Lung microvascular endothelial cell (primary cell): ENCODE measurements at regions not wholly inside any gene's neighbourhood (a gene's known extent, or its start where the extent isn't known, plus 50 kb on each side); places are given as distances from the start of the nearest gene placed in this dataset.
"Not testable (repeated sequence)": the region's sequence is repeated elsewhere in the genome, so short reads cannot be mapped to it uniquely, and the experiment has no call there.

Experiments used
- DNase-seq, 2 donors: peaks; one replicate each; pipeline versions ENCODE4 v3.0.0 to v3.0.0-alpha.2; 2010; ENCODE audit warnings: low read depth in 2 of 2

DNA sequence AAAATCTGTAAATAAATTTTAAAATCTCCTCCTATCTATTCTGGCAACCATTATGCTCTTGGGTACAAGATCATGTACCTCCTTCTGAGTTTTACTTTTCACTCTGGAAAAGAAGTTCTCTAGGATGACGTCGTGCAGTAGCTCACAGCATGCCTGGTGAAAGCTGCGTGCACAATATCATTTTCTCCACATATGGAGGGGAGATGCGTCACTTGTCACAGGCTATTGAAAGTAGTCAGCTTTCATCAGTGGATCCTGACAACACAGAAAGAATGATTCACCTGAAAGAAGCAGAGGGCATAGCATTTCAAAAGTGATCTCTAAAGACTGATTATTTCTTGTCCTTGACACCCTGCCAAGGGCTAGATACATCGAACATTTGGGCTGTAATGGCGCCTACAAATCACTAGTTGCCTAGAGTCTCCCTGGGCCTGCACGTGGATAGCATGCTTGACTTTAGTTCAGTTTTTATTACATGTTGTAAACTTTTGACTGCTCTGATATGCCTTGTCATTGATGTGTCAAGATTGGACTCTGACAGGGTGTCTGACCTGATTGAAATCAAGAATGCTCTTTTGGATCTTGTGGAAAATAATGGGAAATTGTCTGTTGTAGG is 1365.6 kb downstream of the OLFM4 start:
- DNase-seq, result no peak

DNA sequence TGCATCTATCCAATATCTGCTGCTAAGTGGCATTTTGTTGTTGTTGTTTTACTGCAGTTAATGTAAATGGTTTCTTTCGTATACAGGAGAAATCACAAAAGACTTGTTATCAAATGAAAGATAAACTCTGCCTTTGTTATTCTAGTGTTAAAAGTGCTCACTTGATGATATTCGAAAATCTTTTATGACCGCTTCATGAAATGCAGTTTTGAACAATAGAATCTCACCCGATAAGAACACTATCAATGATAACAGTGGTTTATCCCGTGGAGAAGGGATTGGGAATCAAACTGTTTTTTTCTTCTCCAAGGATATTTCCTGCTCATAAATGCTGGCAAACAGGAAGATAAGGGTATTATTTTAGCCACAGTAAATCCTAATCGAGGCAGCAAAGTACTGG is 1366.3 kb downstream of the OLFM4 start:
- no peak for DNase-seq

DNA sequence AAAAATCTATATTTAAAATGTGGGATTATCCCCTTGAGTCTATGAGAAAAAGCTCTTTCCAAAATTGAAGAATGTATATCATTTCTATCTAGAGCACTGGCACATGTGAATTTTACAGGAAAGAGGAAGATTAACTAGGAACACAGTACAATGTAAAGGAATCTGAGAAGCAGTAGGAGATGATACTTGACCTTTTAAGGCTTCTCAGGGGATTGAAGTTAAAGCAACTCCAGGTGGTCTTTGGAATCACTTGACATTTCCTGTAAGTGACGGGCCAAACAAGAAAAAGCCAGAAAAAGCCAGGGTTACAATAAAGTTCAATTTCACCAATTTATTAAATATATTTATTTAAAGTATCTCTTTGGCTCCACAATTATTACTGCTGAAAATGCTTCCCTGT is 1373.9 kb downstream of the OLFM4 start:
- DNase-seq, result no peak

DNA sequence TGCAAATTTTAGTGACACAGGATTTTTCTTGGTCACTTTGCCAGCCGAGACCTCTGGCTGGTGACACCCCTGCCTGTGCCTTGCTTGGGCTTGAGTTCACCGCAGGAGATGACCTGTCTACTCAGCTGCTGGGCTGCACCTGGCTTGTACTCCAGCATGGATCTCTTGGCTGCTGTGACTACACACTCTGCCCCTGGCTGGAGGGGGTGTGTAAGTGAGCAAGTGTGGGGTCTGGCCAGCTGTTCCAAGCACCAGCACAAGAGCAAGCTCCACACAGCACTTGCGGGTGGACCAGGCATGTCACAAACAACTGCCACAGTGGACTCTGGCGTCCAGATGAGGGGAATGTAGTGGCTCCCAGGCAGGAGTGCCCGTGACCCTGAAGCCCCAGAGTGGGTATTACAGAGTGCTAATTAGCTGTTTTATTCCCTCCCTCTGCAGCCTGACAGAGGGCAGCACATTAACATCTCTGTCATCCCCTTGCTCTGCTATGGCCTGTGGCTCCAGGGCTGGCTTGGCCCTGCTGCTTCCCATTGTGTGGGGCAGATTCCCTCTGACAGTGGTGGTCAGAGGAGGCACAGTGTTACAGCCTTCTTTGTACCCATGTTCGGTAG is 1387.2 kb downstream of the OLFM4 start:
- DNase-seq, result no peak

DNA sequence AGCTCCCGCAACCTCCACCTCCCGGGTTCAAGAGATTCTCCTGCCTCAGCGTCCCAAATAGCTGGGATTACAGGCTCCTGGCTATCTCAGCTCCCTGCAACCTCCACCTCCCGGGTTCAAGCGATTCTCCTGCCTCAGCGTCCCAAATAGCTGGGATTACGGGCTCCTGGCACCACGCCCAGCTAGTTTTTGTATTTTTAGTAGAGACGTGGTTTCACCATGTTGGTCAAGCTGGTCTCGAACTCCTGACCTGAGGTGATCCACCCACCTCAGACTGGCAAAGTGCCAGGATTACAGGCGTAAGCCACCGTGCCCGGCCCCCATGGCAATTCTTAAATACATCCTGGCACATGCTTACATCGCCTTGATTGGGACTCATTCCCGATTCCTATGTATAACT is 1394.3 kb downstream of the OLFM4 start:
- DNase-seq, result not testable (repeated sequence)

DNA sequence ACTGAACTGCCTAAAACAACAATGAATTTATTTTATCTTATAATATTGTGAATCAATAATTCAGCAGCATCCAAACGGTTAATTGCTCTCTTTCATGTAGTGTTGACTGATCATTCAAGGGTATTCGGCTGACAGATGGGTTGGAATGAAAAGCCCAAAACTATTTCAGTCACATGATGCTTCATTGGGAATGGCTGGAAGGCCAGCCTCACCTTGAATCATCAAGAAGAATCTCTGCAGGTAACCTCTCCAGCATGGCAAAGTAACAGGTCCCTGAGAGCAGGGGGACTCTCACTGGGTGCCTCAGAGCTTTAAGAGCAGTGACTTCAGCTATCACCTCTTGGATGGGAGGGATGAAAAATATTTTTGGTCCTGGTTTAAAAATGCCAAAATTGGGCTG is 1395.7 kb downstream of the OLFM4 start:
- no peak for DNase-seq

DNA sequence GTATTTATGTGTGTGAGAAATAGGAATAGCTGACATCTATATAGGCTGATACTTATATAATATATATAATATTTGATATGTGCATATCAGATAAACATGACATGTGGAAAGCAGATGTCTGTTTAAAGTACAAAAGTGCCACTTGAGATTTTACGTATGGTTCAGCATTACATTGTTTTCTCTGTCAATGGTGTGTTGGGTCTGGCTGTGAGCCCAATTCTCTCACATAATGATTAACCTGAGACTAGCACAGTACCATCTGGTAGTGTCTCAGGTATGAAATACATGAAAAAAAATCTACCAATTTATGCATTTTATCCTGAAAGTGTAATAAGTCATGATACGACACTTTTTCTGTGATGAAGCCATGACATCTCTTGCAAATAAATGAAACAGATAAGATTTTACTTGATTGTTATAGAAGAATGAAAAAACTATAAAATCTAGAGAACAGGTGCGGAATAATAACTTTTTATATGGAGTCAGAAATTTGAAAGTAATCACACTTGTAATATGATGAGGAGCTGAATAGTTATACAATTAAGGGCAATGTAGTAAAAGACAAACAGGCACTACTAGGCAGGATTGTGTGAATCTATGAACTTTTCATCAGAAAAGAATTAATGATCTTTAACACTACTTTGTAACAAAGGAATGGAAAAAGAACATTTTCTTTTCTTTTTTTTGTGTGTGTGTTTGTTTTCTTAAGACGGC is 1405.0 kb downstream of the OLFM4 start:
- no peak for DNase-seq

DNA sequence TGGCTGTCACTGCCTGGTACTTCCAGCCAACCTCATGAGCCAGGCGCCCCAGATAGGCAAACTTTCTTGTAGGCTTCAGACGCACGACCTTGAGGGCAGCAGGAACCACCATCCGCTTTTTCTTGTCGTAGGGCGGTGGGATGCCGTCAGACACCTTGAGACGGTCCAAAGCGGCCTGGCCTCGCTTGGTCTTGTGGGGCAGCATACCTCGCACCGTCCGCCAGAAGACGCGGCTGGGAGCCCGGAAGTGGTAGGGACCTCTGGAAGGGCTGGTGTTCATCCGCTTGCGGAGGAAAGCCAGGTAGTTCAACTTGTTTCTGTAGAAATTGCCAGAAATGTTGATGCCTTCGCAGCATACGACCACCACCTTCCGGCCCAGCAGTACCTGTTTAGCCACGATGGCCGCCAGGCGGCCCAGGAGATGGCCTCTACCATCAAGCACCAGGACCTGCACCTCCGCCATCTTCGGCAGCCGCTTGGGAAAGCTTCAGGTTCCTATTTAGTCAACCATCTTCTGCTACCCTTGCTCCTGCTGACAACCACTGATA is 1412.3 kb downstream of the OLFM4 start:
- DNase-seq, result not testable (repeated sequence)

DNA sequence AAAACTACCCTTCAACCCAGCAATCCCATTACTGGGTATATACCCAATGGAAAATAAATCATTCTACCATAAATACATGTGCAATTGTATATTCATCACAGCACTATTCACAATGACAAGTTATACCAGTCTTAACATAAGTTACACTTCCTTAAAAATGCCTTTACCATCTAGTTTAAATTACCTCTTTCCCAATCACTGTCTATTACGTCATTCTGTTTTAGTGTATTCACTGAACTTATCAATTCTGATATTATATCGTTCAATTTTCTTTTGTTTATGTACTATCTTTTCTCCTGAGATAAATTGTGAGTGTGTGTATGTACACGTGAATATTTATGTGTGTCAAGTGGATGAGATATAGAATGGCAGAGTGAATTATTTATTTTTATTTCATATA is 1416.8 kb downstream of the OLFM4 start:
- no peak for DNase-seq

DNA sequence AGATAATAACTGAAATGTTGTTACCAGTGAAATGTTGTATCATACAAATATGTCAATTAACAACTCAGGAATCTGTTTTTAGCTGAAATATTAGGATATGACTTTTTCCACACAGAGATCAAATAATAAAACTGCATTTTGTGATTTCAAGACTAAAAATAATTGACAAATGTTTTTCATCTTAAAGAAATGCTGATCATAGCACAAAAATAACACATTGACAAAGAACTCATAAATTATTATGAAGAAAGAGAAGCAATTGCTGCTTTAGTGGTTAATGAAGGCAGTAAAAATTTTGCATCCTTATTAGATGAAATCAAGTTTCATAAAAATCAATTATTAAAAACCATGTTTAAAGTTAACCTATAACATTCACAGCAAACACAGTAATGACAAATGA is 1417.3 kb downstream of the OLFM4 start:
- no peak for DNase-seq

DNA sequence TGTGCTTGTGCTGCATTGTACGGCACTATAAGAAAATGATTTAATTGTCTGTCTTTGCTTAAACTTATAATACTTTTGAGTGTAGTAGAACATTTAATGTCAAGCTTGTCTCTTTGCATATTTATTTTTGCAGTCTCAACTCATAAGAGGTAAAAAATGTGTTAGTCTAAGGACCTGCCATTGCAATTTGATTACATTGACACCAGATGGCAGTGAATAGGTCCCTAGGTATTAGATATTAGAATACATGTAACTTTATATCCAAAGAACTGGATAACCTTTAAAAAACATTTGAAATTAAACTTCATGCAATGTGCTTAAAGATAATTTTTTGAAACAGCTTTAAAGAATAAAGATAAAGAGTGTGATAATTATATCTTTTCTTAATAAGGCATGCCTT is 1421.3 kb downstream of the OLFM4 start:
- no peak for DNase-seq

DNA sequence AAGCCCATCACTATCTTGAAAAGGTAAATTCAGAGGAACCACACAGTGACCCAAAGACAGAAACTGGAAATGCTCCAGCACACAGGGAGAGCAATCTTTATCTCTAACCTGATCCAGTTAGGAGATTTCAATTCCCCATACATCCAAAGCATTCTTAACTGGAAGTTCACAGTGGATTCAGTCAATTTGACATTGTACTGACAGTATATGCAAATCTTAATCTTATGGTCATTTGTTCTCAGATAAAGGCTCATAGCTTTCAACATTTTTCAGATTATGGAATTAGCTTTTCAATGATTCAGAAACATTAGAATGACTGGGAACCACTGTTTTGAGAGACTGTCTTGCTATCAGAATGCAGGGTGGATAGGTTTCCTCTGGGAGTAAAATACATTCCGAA is 1455.6 kb downstream of the OLFM4 start:
- DNase-seq, result no peak

DNA sequence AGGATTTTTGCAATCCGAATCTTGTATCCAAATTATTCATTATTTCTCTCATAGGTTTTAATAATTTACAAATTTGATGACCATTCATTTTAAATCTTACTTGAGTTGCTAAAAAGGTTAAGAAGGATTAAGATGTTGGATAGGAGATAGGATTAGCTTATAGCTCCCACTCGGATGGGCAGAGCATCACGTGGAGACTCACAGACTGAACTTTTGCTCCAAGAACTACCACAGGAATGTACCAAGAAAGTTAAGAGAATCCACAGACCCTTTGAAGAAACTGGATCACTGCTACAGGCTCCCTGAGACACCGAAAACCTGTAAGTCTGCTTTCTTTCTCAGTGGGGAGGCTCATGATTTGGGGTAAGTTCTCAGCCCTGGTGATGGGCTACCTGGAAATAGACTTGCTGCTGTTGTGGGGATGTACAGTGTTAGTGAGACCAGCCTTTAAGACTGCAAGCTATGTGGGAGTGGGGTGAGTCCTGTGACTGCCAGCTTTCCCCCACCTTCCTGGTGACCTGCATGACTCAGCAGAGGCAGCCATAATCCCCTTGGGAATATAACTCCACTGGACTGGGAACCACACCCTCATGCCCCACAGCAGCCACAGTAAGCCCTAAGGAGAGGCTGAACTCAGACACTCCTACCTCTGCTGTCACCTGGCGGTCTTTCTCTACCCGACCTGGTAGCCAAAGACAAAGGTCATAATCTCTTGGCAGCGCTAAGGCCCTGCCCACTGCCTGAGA is 1458.0 kb downstream of the OLFM4 start:
- DNase-seq, result no peak

DNA sequence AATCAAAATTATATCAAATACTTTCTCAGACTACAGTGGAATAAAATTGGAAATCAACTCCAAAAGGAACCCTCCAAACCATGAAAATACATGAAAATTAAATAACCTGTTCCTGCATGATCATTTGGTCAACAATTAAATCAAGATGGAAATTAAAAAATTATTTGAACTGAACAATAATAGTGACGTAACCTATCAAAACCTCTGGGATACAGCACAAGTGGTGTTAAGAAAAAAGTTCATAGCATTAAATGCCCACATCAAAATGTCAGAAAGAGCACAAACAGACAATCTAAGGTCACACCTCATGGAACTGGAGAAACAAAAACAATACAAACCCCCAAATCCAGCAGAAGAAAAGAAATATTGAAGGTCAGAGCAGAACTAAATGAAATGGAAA is 1460.7 kb downstream of the OLFM4 start:
- DNase-seq, result no peak

DNA sequence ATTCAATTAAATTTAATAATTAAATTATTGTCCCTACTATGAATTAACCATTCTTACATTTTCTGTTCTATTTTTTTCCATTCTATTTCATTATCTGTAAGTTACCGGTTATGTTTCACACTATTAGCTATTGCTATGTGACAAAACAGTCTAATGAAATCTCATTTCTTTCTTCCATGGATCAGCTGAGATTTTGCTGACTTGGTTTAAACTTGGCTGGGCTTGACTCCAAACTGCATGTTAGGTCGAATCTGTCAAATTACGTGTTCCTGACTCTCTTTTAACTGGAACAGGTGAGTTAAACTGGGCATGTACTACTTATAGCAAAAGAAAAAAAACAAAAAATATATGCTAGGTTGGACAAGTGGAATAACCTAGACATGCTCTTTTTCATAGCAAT is 1464.4 kb downstream of the OLFM4 start:
- no peak for DNase-seq

DNA sequence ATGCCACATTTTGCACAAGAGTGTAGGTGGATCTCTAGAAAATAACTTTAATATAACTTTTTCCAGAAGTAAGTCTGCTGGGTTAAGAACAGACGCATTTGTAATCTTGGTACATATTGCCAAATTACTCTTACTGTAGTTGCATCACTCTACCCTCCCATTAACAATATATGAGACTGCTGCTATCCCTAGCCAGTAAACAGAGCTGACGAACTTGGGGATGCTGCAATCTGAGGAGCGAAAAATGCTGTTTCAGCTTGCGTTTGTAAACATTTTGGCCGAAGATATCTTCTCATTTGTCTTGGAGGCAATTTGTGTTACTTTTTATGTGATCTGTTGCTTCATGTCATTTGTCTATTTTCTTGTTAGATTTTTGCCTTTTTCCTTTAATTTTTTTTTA is 1482.8 kb downstream of the OLFM4 start:
- DNase-seq, result no peak

DNA sequence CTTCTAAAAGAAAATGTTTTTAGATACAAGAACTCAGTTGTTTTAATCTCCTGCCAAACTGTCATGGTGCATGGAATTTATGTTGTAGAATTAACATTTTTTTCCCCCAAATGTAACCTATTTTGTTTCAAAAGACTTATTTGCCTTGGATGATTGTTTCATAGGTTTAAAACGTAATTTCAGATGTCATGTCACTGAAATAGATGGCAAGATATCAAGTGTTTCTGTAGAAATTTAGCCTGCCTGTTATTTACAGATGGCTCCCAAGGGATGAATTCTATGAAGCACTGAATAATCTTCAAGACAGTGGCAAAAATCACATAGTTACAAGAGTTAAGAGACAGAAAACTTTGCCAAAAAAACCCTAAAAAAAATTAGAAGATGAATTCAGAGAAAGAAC is 1484.6 kb downstream of the OLFM4 start:
- no peak for DNase-seq

DNA sequence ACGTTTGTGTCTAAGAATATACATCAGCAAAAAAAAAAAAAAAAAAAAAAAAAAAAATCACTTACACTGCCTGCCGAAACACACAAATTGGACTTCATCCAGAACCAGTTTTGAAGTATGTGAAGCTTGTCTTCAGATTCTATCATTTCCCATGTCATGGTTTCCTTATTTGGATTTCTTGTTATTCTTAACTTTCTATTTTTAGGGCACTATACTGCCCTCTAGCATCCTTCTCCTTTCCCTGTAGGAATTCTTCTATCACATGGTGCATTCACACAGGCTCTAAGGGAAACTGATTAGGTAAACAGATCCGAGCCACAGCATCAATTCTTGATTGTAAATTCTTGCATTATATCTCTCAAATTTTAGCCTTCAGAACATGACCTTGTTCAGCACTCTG is 1507.5 kb downstream of the OLFM4 start:
- DNase-seq, result no peak

DNA sequence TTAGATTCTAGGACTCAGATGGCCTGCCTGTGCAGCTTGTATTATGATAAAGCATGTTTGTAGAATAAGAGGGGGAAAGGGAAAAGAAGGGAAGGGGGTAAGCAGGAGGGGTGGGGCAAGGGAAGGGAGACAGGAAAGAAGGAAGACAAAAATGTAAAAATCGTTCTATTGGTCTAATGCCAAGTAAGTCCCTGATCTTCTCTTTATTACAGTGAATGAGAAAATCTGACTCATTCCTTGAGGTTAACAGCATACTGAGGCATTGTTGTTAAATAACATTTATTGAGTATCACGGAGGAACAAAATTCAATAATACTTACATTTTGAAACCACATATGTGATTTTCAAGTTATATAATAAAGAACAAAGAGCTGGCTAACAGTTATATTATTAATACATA is 1534.7 kb downstream of the OLFM4 start:
- DNase-seq, result no peak

DNA sequence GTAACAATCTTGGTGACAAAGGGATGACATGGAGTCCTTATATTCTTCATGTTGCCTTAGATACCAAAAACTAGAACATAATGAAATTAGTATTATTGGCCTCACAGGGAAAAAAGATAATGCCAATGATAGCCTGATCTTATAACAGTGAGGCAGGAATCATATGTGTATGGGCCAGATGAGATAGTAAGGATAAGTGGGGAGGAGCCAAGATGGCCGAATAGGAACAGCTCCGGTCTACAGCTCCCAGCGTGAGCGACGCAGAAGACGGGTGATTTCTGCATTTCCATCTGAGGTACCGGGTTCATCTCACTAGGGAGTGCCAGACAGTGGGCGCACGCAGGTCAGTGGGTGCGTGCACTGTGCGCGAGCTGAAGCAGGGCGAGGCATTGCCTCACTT is 1543.4 kb downstream of the OLFM4 start:
- DNase-seq, result not testable (repeated sequence)

DNA sequence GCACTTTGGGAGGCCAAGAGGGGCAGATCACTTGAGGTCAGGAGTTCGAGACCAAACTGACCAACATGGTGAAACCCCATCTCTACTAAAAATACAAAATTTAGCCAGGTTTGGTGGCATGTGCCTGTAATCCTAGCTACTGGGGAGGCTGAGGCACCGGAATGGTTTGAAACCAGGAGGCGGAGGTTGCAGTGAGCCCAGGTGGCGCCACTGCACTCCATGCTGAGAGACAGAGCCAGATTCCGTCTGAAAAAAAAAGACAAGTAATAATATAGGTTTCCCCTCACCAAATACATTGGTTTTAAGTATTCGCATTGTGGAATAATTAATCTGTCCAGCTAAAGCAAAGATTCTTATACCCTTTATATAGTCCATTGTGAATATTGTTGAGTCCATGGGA is 1544.6 kb downstream of the OLFM4 start:
- DNase-seq, result no peak

DNA sequence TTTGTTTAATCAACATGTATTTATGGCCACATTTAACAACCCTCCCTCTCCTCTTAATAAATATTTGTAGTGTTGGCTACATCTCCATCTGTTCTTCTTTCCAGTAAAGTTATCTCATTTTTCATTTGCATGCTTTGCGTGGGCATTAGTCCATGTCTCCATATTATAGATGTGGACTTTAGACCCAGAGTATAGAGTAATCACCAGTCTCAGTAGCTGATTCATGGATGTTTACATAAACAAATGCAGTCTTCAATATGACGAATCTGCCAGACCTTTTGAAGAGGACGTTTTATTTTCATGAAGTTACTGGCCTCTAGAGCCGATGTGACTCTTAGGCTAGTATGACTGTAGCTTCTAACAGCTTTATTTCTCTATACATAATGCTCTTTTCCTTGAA is 1546.2 kb downstream of the OLFM4 start:
- no peak for DNase-seq
